ENCODE measurements at regions not wholly inside any gene's neighbourhood (a gene's known extent, or its start where the extent isn't known, plus 50 kb on each side); places are given as distances from the start of the nearest gene placed in this dataset.
A peak's percentile ranks its signal among the peaks of the same experiment; 100 is the strongest.

- H3K9me3 ChIP-seq (ENCODE audit: control insufficient read depth, low read length): no peaks in the 10 kb centered on the region
- no peak overlapping the region for H4K91ac ChIP-seq (ENCODE audit: low read length)
- H2AFZ ChIP-seq (ENCODE audit: low read depth, low read length): no peak overlapping the region
- no peak overlapping the region for H3K4ac ChIP-seq (ENCODE audit: low read depth in 1 of 2, low read length in 2 of 2)
- no peak overlapping the region for H3K23ac ChIP-seq (ENCODE audit: low read length in 2 of 2)
- peaks cover 4% of the 10 kb centered on the region for H3K4me1 ChIP-seq (ENCODE audit: control insufficient read depth, insufficient read depth, low read depth, low read length)
- H3K4me3 ChIP-seq (ENCODE audit: insufficient read depth in 1 of 2, low read depth in 1 of 2, low read length in 2 of 2): no peak overlapping the region
- no peak overlapping the region for H2BK5ac ChIP-seq (ENCODE audit: low read depth, low read length, poor library complexity, severe bottlenecking)
- WGBS: 89% methylated on average over 2 of the region's 2 CpGs
- no peak overlapping the region for H2BK12ac ChIP-seq (ENCODE audit: low read length in 2 of 2)
- no peak overlapping the region for H2AK5ac ChIP-seq (ENCODE audit: low read length, severe bottlenecking)
- no peaks in the 10 kb centered on the region for H3K79me1 ChIP-seq (replicated peaks; ENCODE audit: low read length, poor library complexity, severe bottlenecking)
- H3K27ac ChIP-seq (ENCODE audit: low read length, poor library complexity, severe bottlenecking): no peak overlapping the region
- no peak overlapping the region for H4K8ac ChIP-seq (ENCODE audit: low read length)
- no peak overlapping the region for H3K9ac ChIP-seq (ENCODE audit: low read length)
- peak overlapping the region in 1 of 2 experiments; percentile 22 for H3K18ac ChIP-seq (ENCODE audit: low read depth in 1 of 2, low read length in 2 of 2)
- no peak overlapping the region for H3K4me2 ChIP-seq (ENCODE audit: low read length, poor library complexity, severe bottlenecking)
- H2BK15ac ChIP-seq (ENCODE audit: low read depth, poor library complexity, severe bottlenecking): peak overlapping the region; percentile 4
- H3K14ac ChIP-seq (ENCODE audit: low read length in 2 of 2): no peak overlapping the region
- DNase-seq: no peak
- no peaks in the 10 kb centered on the region for H3K36me3 ChIP-seq (ENCODE audit: control insufficient read depth in 1 of 2, insufficient read depth in 2 of 2, low read depth in 1 of 2, low read length in 2 of 2)
- H2BK120ac ChIP-seq (ENCODE audit: low read depth, low read length): no peak overlapping the region
- H3K27me3 ChIP-seq (ENCODE audit: control insufficient read depth in 1 of 2, insufficient read depth in 1 of 2, low read length in 2 of 2): no peaks in the 10 kb centered on the region
Observed at GRCh38 chr13:40153516-40153915, 498.1 kb downstream of the COG6 start.

- H2BK15ac ChIP-seq (ENCODE audit: low read depth, poor library complexity, severe bottlenecking): no peak overlapping the region
- no peak overlapping the region for H2BK5ac ChIP-seq (ENCODE audit: low read depth, low read length, poor library complexity, severe bottlenecking)
- H2BK12ac ChIP-seq (ENCODE audit: low read length in 2 of 2): no peak overlapping the region
- no peak overlapping the region for H3K4me3 ChIP-seq (ENCODE audit: insufficient read depth in 1 of 2, low read depth in 1 of 2, low read length in 2 of 2)
- H3K4ac ChIP-seq (ENCODE audit: low read depth in 1 of 2, low read length in 2 of 2): no peak overlapping the region
- no peak overlapping the region for H3K4me2 ChIP-seq (ENCODE audit: low read length, poor library complexity, severe bottlenecking)
- H2AFZ ChIP-seq (ENCODE audit: low read depth, low read length): no peak overlapping the region
- H3K23ac ChIP-seq (ENCODE audit: low read length in 2 of 2): no peak overlapping the region
- no peak overlapping the region for H3K14ac ChIP-seq (ENCODE audit: low read length in 2 of 2)
- H3K79me1 ChIP-seq (replicated peaks; ENCODE audit: low read length, poor library complexity, severe bottlenecking): no peaks in the 10 kb centered on the region
- no peak overlapping the region for H4K8ac ChIP-seq (ENCODE audit: low read length)
- H3K9me3 ChIP-seq (ENCODE audit: control insufficient read depth, low read length): no peaks in the 10 kb centered on the region
- no peak overlapping the region for H2AK5ac ChIP-seq (ENCODE audit: low read length, severe bottlenecking)
- 91% methylated on average over 1 of the region's 2 CpGs for WGBS
- H3K27me3 ChIP-seq (ENCODE audit: control insufficient read depth in 1 of 2, insufficient read depth in 1 of 2, low read length in 2 of 2): no peaks in the 10 kb centered on the region
- no peak overlapping the region for H3K9ac ChIP-seq (ENCODE audit: low read length)
- no peaks in the 10 kb centered on the region for H3K36me3 ChIP-seq (ENCODE audit: control insufficient read depth in 1 of 2, insufficient read depth in 2 of 2, low read depth in 1 of 2, low read length in 2 of 2)
- H3K4me1 ChIP-seq (ENCODE audit: control insufficient read depth, insufficient read depth, low read depth, low read length): peaks cover 4% of the 10 kb centered on the region
- no peak for DNase-seq
- no peak overlapping the region for H3K27ac ChIP-seq (ENCODE audit: low read length, poor library complexity, severe bottlenecking)
- H3K18ac ChIP-seq (ENCODE audit: low read depth in 1 of 2, low read length in 2 of 2): no peak overlapping the region
- no peak overlapping the region for H2BK120ac ChIP-seq (ENCODE audit: low read depth, low read length)
- no peak overlapping the region for H4K91ac ChIP-seq (ENCODE audit: low read length)
Observed at GRCh38 chr13:40155201-40155600, 499.7 kb downstream of the COG6 start.

DNA sequence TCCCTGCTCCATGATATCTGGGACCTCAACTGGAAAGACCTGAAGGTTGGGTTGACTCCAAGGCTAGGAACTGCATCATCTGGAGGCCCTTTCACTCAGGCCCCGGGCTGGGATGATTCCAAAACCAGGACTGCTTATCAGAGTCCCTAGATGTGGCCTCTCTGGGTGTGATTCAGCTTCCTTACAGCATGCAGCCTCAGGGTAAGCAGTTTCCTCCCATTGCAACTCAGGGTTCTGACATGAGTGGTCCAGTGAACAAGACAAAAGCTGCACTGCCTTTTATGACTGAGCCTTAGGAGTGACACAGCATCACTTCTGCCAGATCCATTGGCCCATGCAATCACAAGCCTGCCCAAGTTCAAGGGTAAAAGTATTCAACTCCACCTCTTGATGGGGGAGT is 502.8 kb downstream of the COG6 start:
- Histone ChIP-seq H3K27me3 (ENCODE audit: control insufficient read depth in 1 of 2, insufficient read depth in 1 of 2, low read length in 2 of 2) (no peaks in the 10 kb centered on the region), H4K91ac (ENCODE audit: low read length) (no peak overlapping the region), H2BK120ac (ENCODE audit: low read depth, low read length) (no peak overlapping the region), H3K9me3 (ENCODE audit: control insufficient read depth, low read length) (no peaks in the 10 kb centered on the region), H2AFZ (ENCODE audit: low read depth, low read length) (no peak overlapping the region), H3K4me3 (ENCODE audit: insufficient read depth in 1 of 2, low read depth in 1 of 2, low read length in 2 of 2) (no peak overlapping the region), H2BK12ac (ENCODE audit: low read length in 2 of 2) (no peak overlapping the region), H3K4me1 (ENCODE audit: control insufficient read depth, insufficient read depth, low read depth, low read length) (peaks cover 10% of the 10 kb centered on the region), H3K36me3 (ENCODE audit: control insufficient read depth in 1 of 2, insufficient read depth in 2 of 2, low read depth in 1 of 2, low read length in 2 of 2) (no peaks in the 10 kb centered on the region), H3K4me2 (ENCODE audit: low read length, poor library complexity, severe bottlenecking) (no peak overlapping the region), H3K27ac (ENCODE audit: low read length, poor library complexity, severe bottlenecking) (no peak overlapping the region), H3K23ac (ENCODE audit: low read length in 2 of 2) (no peak overlapping the region), H2BK5ac (ENCODE audit: low read depth, low read length, poor library complexity, severe bottlenecking) (no peak overlapping the region), H2AK5ac (ENCODE audit: low read length, severe bottlenecking) (no peak overlapping the region), H3K4ac (ENCODE audit: low read depth in 1 of 2, low read length in 2 of 2) (no peak overlapping the region), H3K14ac (ENCODE audit: low read length in 2 of 2) (no peak overlapping the region), H2BK15ac (ENCODE audit: low read depth, poor library complexity, severe bottlenecking) (no peak overlapping the region), H3K79me1 (replicated peaks; ENCODE audit: low read length, poor library complexity, severe bottlenecking) (no peaks in the 10 kb centered on the region), H3K18ac (ENCODE audit: low read depth in 1 of 2, low read length in 2 of 2) (no peak overlapping the region), H4K8ac (ENCODE audit: low read length) (no peak overlapping the region), H3K9ac (ENCODE audit: low read length) (no peak overlapping the region)
- WGBS: 89% methylated on average over 1 of the region's 1 CpG
- DNase-seq: no peak

- 82% methylated on average over 4 of the region's 4 CpGs for WGBS
- no peak overlapping the region for H2BK12ac ChIP-seq (ENCODE audit: low read length in 2 of 2)
- no peak overlapping the region for H3K9ac ChIP-seq (ENCODE audit: low read length)
- H3K4ac ChIP-seq (ENCODE audit: low read depth in 1 of 2, low read length in 2 of 2): no peak overlapping the region
- H3K23ac ChIP-seq (ENCODE audit: low read length in 2 of 2): no peak overlapping the region
- H3K4me2 ChIP-seq (ENCODE audit: low read length, poor library complexity, severe bottlenecking): no peak overlapping the region
- H3K27me3 ChIP-seq (ENCODE audit: control insufficient read depth in 1 of 2, insufficient read depth in 1 of 2, low read length in 2 of 2): no peaks in the 10 kb centered on the region
- no peak overlapping the region for H2AK5ac ChIP-seq (ENCODE audit: low read length, severe bottlenecking)
- no peak overlapping the region for H3K27ac ChIP-seq (ENCODE audit: low read length, poor library complexity, severe bottlenecking)
- H3K14ac ChIP-seq (ENCODE audit: low read length in 2 of 2): no peak overlapping the region
- H4K8ac ChIP-seq (ENCODE audit: low read length): no peak overlapping the region
- no peak overlapping the region for H2BK5ac ChIP-seq (ENCODE audit: low read depth, low read length, poor library complexity, severe bottlenecking)
- H3K36me3 ChIP-seq (ENCODE audit: control insufficient read depth in 1 of 2, insufficient read depth in 2 of 2, low read depth in 1 of 2, low read length in 2 of 2): no peaks in the 10 kb centered on the region
- H3K4me3 ChIP-seq (ENCODE audit: insufficient read depth in 1 of 2, low read depth in 1 of 2, low read length in 2 of 2): no peak overlapping the region
- H3K79me1 ChIP-seq (replicated peaks; ENCODE audit: low read length, poor library complexity, severe bottlenecking): no peaks in the 10 kb centered on the region
- no peak overlapping the region for H2BK120ac ChIP-seq (ENCODE audit: low read depth, low read length)
- H3K9me3 ChIP-seq (ENCODE audit: control insufficient read depth, low read length): no peaks in the 10 kb centered on the region
- no peak overlapping the region for H2BK15ac ChIP-seq (ENCODE audit: low read depth, poor library complexity, severe bottlenecking)
- H3K4me1 ChIP-seq (ENCODE audit: control insufficient read depth, insufficient read depth, low read depth, low read length): peaks cover 15% of the 10 kb centered on the region
- no peak overlapping the region for H2AFZ ChIP-seq (ENCODE audit: low read depth, low read length)
- H3K18ac ChIP-seq (ENCODE audit: low read depth in 1 of 2, low read length in 2 of 2): no peak overlapping the region
- H4K91ac ChIP-seq (ENCODE audit: low read length): no peak overlapping the region
- no peak for DNase-seq
Observed at GRCh38 chr13:40158757-40159156, 503.3 kb downstream of the COG6 start.
